H1 (cell line): ENCODE measurements at regions not wholly inside any gene's neighbourhood (a gene's known extent, or its start where the extent isn't known, plus 50 kb on each side); places are given as distances from the start of the nearest gene placed in this dataset.

Experiments used
- CTCF ChIA-PET: fragments of 300-600 bp; sonication (Branson Sonifier 250); formaldehyde crosslinking; loops from one replicate; lab custom pipeline; 2021; ENCODE audit not compliant: partially characterized antibody; lab: Charles Lee
- POLR2A ChIA-PET: fragments of 300-600 bp; sonication (Branson Sonifier 250); formaldehyde crosslinking; loops from one replicate; lab custom pipeline; 2021; ENCODE audit warnings: inconsistent platforms; ENCODE audit not compliant: partially characterized antibody; lab: Charles Lee
- DNase-seq, 2 experiments: peaks; one replicate each; pipeline versions ENCODE4 v3.0.0 to v3.0.0-alpha.2; 2010 to 2022; ENCODE audit warnings: low spot score in 2 of 2, low read depth in 1 of 2, mixed read lengths in 1 of 2
- FAIRE-seq: peaks from 2 replicates; lab custom pipeline; 2011; peaks lifted over from hg19 to GRCh38; lab: Jason Lieb, UNC
- H2AFZ ChIP-seq: 2 replicates; pipeline ENCODE4 v1.8.1; 2012; ENCODE audit warnings: low read length, inconsistent platforms
- H2AK5ac ChIP-seq: 2 replicates; pipeline ENCODE4 v1.6.1; 2013; ENCODE audit warnings: low read depth, low read length
- H2BK120ac ChIP-seq: replicated peaks from 2 replicates; pipeline ENCODE3; 2013; ENCODE audit warnings: low read depth, low read length, inconsistent platforms
- H2BK12ac ChIP-seq: 2 replicates; pipeline ENCODE4 v1.6.1; 2013; ENCODE audit warnings: low read depth, low read length
- H2BK15ac ChIP-seq: 2 replicates; pipeline ENCODE4 v1.6.1; 2013; ENCODE audit warnings: low read length
- H2BK20ac ChIP-seq: 2 replicates; pipeline ENCODE4 v1.6.1; 2013; ENCODE audit warnings: low read length
- H2BK5ac ChIP-seq: 2 replicates; pipeline ENCODE4 v1.6.1; 2013; ENCODE audit warnings: low read depth, low read length
- H3K14ac ChIP-seq: 2 replicates; pipeline ENCODE4 v1.6.1; 2013; ENCODE audit warnings: inconsistent platforms; ENCODE audit not compliant: insufficient read length
- H3K18ac ChIP-seq: 2 replicates; pipeline ENCODE4 v1.6.1; 2013; ENCODE audit warnings: low read length; ENCODE audit errors: extremely low read depth
- H3K23ac ChIP-seq: 2 replicates; pipeline ENCODE4 v1.6.1; 2013; ENCODE audit warnings: inconsistent platforms; ENCODE audit not compliant: insufficient read length
- H3K23me2 ChIP-seq: 2 replicates; pipeline ENCODE4 v1.6.1; 2013; ENCODE audit warnings: low read depth, low read length
- H3K27ac ChIP-seq: 2 replicates; pipeline ENCODE4 v1.6.1; 2011; ENCODE audit warnings: low read depth, low read length, inconsistent platforms
- H3K27me3 ChIP-seq, 4 experiments: replicated peaks in 1 of 4; 1 replicate in 1 of 4; 2 replicates in 3 of 4; pipeline versions ENCODE4 v1.6.1 to v1.8.1; 2011 to 2013; ENCODE audit warnings: low read length in 3 of 4, mild to moderate bottlenecking in 3 of 4, inconsistent platforms in 2 of 4, mixed read lengths in 2 of 4, moderate library complexity in 1 of 4; ENCODE audit not compliant: control insufficient read depth in 3 of 4, insufficient read depth in 3 of 4; ENCODE audit errors: extremely low read depth in 1 of 4
- H3K36me3 ChIP-seq, 4 experiments: 2 replicates each; pipeline versions ENCODE4 v1.6.1 to v1.8.1; 2011 to 2013; ENCODE audit warnings: mild to moderate bottlenecking in 4 of 4, low read length in 3 of 4, moderate library complexity in 2 of 4, control low read depth in 1 of 4, inconsistent platforms in 1 of 4; ENCODE audit not compliant: insufficient read depth in 4 of 4, control insufficient read depth in 2 of 4
- H3K4ac ChIP-seq: replicated peaks from 2 replicates; pipeline ENCODE3; 2013; ENCODE audit warnings: low read length, low read depth, mixed read lengths, inconsistent platforms; ENCODE audit not compliant: insufficient read length
- H3K4me1 ChIP-seq, 4 experiments: replicated peaks in 1 of 4; 1 replicate in 1 of 4; 2 replicates in 3 of 4; pipeline versions ENCODE4 v1.6.1 to v1.8.1; 2011 to 2013; ENCODE audit warnings: low read length in 3 of 4, inconsistent platforms in 2 of 4, mixed read lengths in 1 of 4; ENCODE audit not compliant: insufficient read depth in 4 of 4, control insufficient read depth in 3 of 4
- H3K4me2 ChIP-seq, 2 experiments: 2 replicates each; pipeline versions ENCODE4 v1.6.1 to v1.8.1; 2011 to 2013; ENCODE audit warnings: low read depth in 2 of 2, low read length in 2 of 2, control low read depth in 1 of 2, inconsistent platforms in 1 of 2, mild to moderate bottlenecking in 1 of 2; ENCODE audit not compliant: insufficient read depth in 1 of 2
- H3K4me3 ChIP-seq, 4 experiments: fragments of 200-600, 300-600 bp in 1 of 4; sonication (generic), shearing (Covaris generic), sonication (Bioruptor Twin) in 1 of 4; 2 replicates each; pipeline versions ENCODE4 v1.5.1 to v1.8.1; 2011 to 2016; ENCODE audit warnings: low read length in 4 of 4, low read depth in 3 of 4, control low read depth in 2 of 4, inconsistent platforms in 2 of 4, mild to moderate bottlenecking in 2 of 4, mixed read lengths in 1 of 4, moderate library complexity in 1 of 4; ENCODE audit not compliant: insufficient read depth in 2 of 4; ENCODE audit errors: extremely low read depth in 1 of 4
- H3K56ac ChIP-seq: replicated peaks from 2 replicates; pipeline ENCODE3; 2013; ENCODE audit warnings: low read depth, mild to moderate bottlenecking, mixed read lengths, low read length, inconsistent platforms; ENCODE audit not compliant: insufficient read length
- H3K79me1 ChIP-seq: 2 replicates; pipeline ENCODE4 v1.6.1; 2013; ENCODE audit warnings: low read depth, low read length, control low read depth
- H3K79me2 ChIP-seq, 2 experiments: 2 replicates each; pipeline versions ENCODE4 v1.6.1 to v1.8.1; 2012 to 2013; ENCODE audit warnings: low read length in 2 of 2, mild to moderate bottlenecking in 2 of 2, inconsistent platforms in 1 of 2; ENCODE audit not compliant: insufficient read depth in 2 of 2, control insufficient read depth in 1 of 2
- H3K9ac ChIP-seq, 4 experiments: replicated peaks in 1 of 4; 1 replicate in 1 of 4; 2 replicates in 3 of 4; pipeline versions ENCODE4 v1.6.1 to v1.8.1; 2011 to 2013; ENCODE audit warnings: low read depth in 3 of 4, low read length in 3 of 4, control low read depth in 2 of 4, mild to moderate bottlenecking in 2 of 4, moderate library complexity in 2 of 4, inconsistent platforms in 1 of 4; ENCODE audit errors: extremely low read depth in 1 of 4
- H3K9me3 ChIP-seq, 2 experiments: 2 replicates each; pipeline versions ENCODE4 v1.6.1 to v1.8.1; 2012 to 2013; ENCODE audit warnings: mild to moderate bottlenecking in 2 of 2, moderate library complexity in 2 of 2, control low read depth in 1 of 2, inconsistent platforms in 1 of 2, low read depth in 1 of 2, low read length in 1 of 2, mixed read lengths in 1 of 2; ENCODE audit not compliant: insufficient read depth in 2 of 2
- H4K20me1 ChIP-seq, 2 experiments: replicated peaks in 1 of 2; 2 replicates each; pipeline versions ENCODE3 to v1.8.1; 2011 to 2013; ENCODE audit warnings: inconsistent platforms in 2 of 2, low read length in 2 of 2, mild to moderate bottlenecking in 1 of 2; ENCODE audit not compliant: insufficient read depth in 2 of 2, control insufficient read depth in 1 of 2
- H4K5ac ChIP-seq: 2 replicates; pipeline ENCODE4 v1.6.1; 2013; ENCODE audit warnings: low read length, low read depth, mixed read lengths, inconsistent platforms; ENCODE audit not compliant: insufficient read length
- H4K8ac ChIP-seq: 2 replicates; pipeline ENCODE4 v1.8.0; 2013; ENCODE audit warnings: mild to moderate bottlenecking, moderate library complexity, low read length, inconsistent platforms; ENCODE audit not compliant: insufficient read depth; ENCODE audit errors: extremely low read depth
- H4K91ac ChIP-seq: replicated peaks from 2 replicates; pipeline ENCODE3; 2013; ENCODE audit warnings: low read length, mixed read lengths, inconsistent platforms; ENCODE audit not compliant: insufficient read length
- CBX8 ChIP-seq: fragments of 300-800, 300-1000 bp; sonication (generic); IDR thresholded peaks from 2 replicates; pipeline ENCODE4 v1.7.1; 2016; ENCODE audit warnings: low read depth, low read length, borderline replicate concordance
- CTCF ChIP-seq, 3 experiments: IDR thresholded peaks; 1 replicate in 2 of 3; 2 replicates in 1 of 3; pipeline versions ENCODE4 v1.5.1 to v1.6.1; 2011; ENCODE audit warnings: low read length in 3 of 3, mild to moderate bottlenecking in 3 of 3, inconsistent platforms in 2 of 3, low read depth in 1 of 3, moderate library complexity in 1 of 3; ENCODE audit not compliant: insufficient read depth in 1 of 3; ENCODE audit errors: control extremely low read depth in 1 of 3
- EZH2 ChIP-seq: fragments of 200-600 bp; sonication (generic); IDR thresholded peaks from 2 replicates; pipeline ENCODE4 v1.7.1; 2012; ENCODE audit warnings: low read depth, mild to moderate bottlenecking, moderate library complexity, low read length, inconsistent platforms; ENCODE audit not compliant: severe bottlenecking
- FOSL1 ChIP-seq: IDR thresholded peaks from 2 replicates; pipeline ENCODE4 v1.6.1; 2011; ENCODE audit warnings: mild to moderate bottlenecking, low read depth, low read length, moderate library complexity; ENCODE audit not compliant: insufficient read depth
- GTF2F1 ChIP-seq: IDR thresholded peaks from 2 replicates; pipeline ENCODE4 v1.6.1; 2012; ENCODE audit warnings: low read depth, low read length, improper control_type of control experiment, borderline replicate concordance
- RAD21 ChIP-seq, 2 experiments: IDR thresholded peaks in 1 of 2; conservative IDR thresholded peaks in 1 of 2; 2 replicates each; pipeline ENCODE4 v1.6.1; 2011; ENCODE audit warnings: low read depth in 2 of 2, low read length in 2 of 2, improper control_type of control experiment in 1 of 2, inconsistent platforms in 1 of 2, mild to moderate bottlenecking in 1 of 2, moderate library complexity in 1 of 2
- WGBS, 2 experiments: shearing (Covaris generic) in 1 of 2; methylation state at CpG; one replicate each; pipeline versions ENCODE4 v1.1.6 to v1.1.7; 2013 to 2015; ENCODE audit warnings: low lambda C conversion rate in 2 of 2, mixed read lengths in 2 of 2, inconsistent platforms in 1 of 2, low coverage in 1 of 2, missing lambda C conversion rate in 1 of 2; ENCODE audit not compliant: insufficient replicate concordance in 2 of 2, insufficient coverage in 1 of 2, insufficient read length in 1 of 2; ENCODE audit errors: extremely low coverage in 1 of 2, missing lambda C conversion rate in 1 of 2; 5-methylcytosine and 5-hydroxymethylcytosine counted together
- TF ChIP-seq, protein P1 (sequence below): IDR thresholded peaks from 2 replicates; pipeline ENCODE4 v1.6.1; 2011; ENCODE audit warnings: low read depth, mild to moderate bottlenecking, low read length; ENCODE audit not compliant: insufficient read depth

GRCh38 chr12:124716208-124717130 is 147.2 kb downstream of the SCARB1 start:
- Histone ChIP-seq H3K18ac (no peak overlapping the region), H2BK20ac (no peak overlapping the region), H3K14ac (no peak overlapping the region), H2BK15ac (no peak overlapping the region), H4K20me1 (peaks cover 0 to 2% of the 10 kb centered on the region in 2 experiments), H3K36me3 (no peaks in the 10 kb centered on the region), H3K23me2 (no peaks in the 10 kb centered on the region), H3K9me3 (no peaks in the 10 kb centered on the region; a peak in 1 of 4 replicates), H4K5ac (no peak overlapping the region), H3K4me3 (no peak overlapping the region), H2BK12ac (no peak overlapping the region), H3K4me2 (no peak overlapping the region), H2AK5ac (no peak overlapping the region), H4K8ac (no peak overlapping the region; the same call in 1 of the 2 replicates), H3K27ac (no peak overlapping the region), H3K27me3 (no peaks in the 10 kb centered on the region), H3K9ac (no peak overlapping the region; a peak in 1 of 7 replicates), H3K79me2 (no peaks in the 10 kb centered on the region), H3K23ac (no peak overlapping the region), H4K91ac (no peak overlapping the region), H3K56ac (no peak overlapping the region), H3K4ac (no peak overlapping the region), H2BK120ac (no peak overlapping the region), H2AFZ (no peak overlapping the region), H3K79me1 (no peaks in the 10 kb centered on the region), H3K4me1 (peaks cover 0 to 3% (median 2%) of the 10 kb centered on the region in 4 experiments; a peak in 4 of 7 replicates), H2BK5ac (no peak overlapping the region)
- no peak for DNase-seq
- WGBS, 2 experiments = 93% methylated on average over 22 of the region's 22 CpGs; no CpG with 5 or more reads in 1 of the 2 experiments
- CTCF ChIA-PET = interaction anchor here (0.6 to 2.0 kb wide), 7 partner anchors 11 to 1047 kb away, joined by 3 to 5 read pairs (median 3); no protein-coding TSS in a partner anchor
- FAIRE-seq = no peak
- POLR2A ChIA-PET = no interaction called here
- TF ChIP-seq CBX8 = no peak
- TF ChIP-seq FOSL1 = no peak
- no peak for TF ChIP-seq GTF2F1
- no peak for TF ChIP-seq EZH2
- TF ChIP-seq, protein P1, sequence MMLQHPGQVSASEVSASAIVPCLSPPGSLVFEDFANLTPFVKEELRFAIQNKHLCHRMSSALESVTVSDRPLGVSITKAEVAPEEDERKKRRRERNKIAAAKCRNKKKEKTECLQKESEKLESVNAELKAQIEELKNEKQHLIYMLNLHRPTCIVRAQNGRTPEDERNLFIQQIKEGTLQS = no peak
- peak; percentile 44 to 60 for TF ChIP-seq RAD21 (IDR thresholded peaks at IDR 0.05 in 1 of 2, conservative IDR thresholded peaks at IDR 0.05 in 1 of 2; ENCODE audit: low read depth in 2 of 2, low read length in 2 of 2)
- TF ChIP-seq CTCF (IDR thresholded peaks at IDR 0.05; ENCODE audit: control extremely low read depth in 1 of 3, insufficient read depth in 1 of 3, low read depth in 1 of 3, low read length in 3 of 3) = peak in 1 of 3 experiments; percentile 21; a peak in 1 of 4 replicates
